GM19025 (cell line): ENCODE measurements at regions not wholly inside any gene's neighbourhood (a gene's known extent, or its start where the extent isn't known, plus 50 kb on each side); places are given as distances from the start of the nearest gene placed in this dataset.
"Not testable (repeated sequence)": the region's sequence is repeated elsewhere in the genome, so short reads cannot be mapped to it uniquely, and the experiment has no call there.

ENCODE experiments used
- ATAC-seq: cut with Tn5 transposase; IDR thresholded peaks from one replicate; pipeline ENCODE4 v1.9.1; 2021; ENCODE audit warnings: mild to moderate bottlenecking, low read depth, moderate library complexity; ENCODE audit not compliant: unreplicated experiment

DNA sequence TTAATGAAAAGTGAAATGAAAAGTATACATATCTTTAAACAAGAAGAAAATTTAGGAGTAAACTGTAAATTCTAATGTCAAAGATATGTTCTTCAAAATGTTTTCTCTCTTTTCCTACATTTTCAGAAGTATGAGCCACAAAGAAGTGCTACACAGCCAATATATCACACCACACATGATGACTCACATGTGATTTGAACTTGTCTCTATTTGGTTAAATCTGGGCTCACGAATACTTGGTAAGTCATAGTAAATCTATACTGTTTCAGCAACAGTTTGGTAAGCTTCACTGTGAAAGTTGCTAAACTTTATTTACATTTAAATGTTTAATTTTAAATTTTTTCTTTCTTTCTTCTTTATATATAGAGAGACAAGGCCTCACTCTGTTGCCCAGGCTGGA, 380.6 kb upstream of the IGFBP3 start:
- ATAC-seq = no peak

DNA sequence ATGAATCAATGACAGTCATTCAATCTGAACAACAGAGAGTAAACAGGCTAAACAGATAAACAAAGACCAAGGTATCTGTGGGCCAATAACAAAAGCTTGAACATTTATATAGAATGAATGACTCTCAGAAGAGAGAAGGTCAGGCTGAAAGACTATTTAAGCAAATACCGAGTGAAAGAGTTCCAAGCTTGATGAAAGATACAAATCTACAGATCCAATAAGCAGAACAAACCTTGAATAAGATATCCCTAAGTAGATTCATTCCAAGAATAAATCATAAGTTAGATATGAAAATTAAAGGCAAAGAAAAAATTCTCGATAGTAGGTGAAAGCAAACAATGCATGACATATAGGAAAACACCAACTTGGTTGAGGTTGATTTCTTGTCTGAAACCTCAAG, 376.4 kb upstream of the IGFBP3 start:
- no peak for ATAC-seq

DNA sequence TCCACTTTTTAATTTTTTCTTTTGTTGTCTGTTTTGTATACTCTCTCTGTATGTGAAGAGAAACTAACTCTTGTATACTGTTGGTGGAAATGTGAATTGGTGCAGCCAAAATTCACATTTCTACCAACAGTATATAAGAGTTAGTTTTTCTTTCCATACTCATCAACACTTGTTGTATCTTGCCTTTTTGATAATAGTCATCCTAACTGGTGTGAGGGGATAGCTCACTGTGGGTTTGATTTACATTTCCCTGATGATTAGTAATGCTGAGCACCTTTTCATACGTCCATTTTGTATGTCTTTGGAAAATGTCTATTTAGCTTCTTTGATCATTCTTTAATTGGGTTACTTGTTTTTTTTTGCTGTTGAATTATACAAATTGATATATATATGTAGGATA, 375.5 kb upstream of the IGFBP3 start:
- no peak for ATAC-seq

DNA sequence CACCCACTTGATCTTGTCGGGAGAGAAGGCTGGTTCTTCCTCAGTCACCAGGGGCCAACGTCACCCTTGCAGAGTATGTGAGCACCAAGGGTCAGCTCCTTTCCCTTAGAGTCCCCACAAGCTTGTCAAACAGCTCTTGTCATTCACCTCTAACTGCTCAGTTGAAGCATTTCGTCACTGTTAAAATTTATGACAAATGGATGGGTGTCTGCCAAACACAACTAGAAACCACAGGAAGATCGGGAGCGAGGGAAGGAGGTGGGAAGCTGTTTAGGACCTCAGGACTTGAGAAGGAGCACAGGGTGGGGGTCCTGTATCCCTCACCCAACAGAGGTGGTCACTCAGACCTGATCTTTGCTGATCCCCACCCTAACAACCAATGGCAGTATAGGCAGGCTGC, 373.3 kb upstream of the IGFBP3 start:
- ATAC-seq = no peak

DNA sequence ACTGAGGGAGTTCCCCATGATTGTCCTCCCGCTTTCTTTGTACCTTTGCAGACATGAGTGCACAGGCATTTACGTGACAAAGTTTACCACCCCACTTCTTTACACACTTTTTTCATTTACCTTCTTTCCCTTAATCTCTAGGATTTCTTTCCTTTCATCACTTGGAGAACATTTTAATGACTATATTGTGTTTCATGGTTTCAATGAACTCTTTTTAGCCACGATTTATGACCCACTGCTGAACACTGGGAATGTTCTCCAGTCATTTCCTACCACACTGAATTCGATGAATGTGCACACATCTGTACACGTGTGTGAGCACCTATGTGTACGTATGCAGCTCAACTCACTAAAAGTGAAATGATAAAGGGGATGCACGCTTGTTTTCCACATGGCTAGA, 371.7 kb upstream of the IGFBP3 start:
- ATAC-seq = no peak

GRCh38 chr7:46291601-46292150, 370.6 kb upstream of the IGFBP3 start:
- ATAC-seq = peak; percentile 49

GRCh38 chr7:46291050-46291438, 370.0 kb upstream of the IGFBP3 start:
- ATAC-seq = peak; percentile 79

DNA sequence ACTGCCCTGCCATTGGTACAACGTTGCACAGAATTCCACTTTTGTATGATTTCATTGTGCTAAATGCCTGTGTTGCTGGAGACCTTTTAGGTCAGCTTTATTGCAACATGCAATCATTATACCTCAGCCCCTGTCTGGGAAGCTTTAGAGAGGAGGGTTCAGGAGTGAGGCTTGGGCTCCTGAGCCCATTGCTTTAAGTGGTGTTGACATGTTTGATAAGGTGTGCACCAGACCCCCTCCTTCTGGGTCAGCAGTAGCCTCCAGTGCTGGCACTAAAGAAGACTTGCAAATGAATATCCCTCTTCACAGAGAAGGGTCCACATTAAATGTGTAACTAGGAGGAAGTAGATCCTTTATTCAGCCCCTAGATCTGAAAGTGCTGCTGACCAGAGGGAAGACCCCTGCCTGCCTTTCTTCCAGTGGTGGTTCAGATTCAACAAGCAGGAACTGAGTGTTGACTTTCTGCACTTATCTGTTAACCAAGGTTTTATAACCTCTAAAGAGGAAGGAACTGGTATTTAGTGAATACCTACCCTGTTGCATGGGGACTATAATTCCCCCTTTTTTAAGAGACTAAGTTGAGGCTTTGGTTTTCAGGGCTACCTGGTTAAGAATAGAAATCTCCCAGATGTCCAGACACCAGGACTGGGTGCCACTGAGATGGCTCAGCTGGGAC, 369.4 kb upstream of the IGFBP3 start:
- peak; percentile 10 for ATAC-seq

- ATAC-seq = no peak
Measured at GRCh38 chr7:46288861-46289260, 367.8 kb upstream of the IGFBP3 start.

- ATAC-seq = no peak
Measured at GRCh38 chr7:46288010-46288409, 366.9 kb upstream of the IGFBP3 start.

DNA sequence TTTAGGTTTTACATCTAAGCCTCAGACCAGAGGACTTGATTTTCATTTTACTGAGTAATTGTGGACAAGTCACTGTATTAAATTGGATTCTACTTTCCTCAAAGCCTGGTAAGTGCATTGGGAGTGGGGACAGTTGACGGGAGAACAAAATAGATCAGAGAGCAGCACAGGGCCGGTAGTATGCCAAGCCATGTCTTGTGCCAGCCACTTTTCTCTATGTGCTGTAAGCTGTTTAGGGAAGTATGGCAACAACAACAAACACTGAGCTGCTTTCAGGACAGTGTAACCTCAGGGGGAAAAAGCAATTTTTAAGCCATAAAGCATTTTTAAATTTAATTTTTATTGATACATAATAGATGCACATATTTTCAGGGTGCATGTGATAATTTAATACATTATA, 365.9 kb upstream of the IGFBP3 start:
- no peak for ATAC-seq

- ATAC-seq = no peak
Measured at GRCh38 chr7:46286356-46286755, 365.3 kb upstream of the IGFBP3 start.

GRCh38 chr7:46285878-46286277, 364.8 kb upstream of the IGFBP3 start:
- no peak for ATAC-seq

DNA sequence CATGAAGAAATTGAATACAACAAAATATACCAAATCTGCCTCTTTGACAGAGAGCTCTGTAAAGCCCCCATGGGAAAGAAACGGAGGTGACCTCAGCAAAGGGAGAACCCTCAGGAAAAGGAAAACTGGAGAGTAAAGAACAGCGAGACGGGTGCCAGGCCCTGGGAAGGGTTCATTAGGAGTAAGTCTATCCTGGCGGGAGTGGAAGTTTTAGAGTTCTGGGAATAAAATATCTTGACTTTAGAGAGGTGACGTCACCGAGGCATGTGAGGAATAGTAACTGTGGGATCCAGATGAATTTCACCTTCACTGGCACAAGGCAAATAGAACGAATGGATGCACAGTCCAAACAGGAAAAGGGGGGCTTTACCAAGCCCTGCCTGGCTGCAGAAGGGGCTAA, 362.8 kb upstream of the IGFBP3 start:
- ATAC-seq = no peak

GRCh38 chr7:46282155-46282554, 361.1 kb upstream of the IGFBP3 start:
- no peak for ATAC-seq

GRCh38 chr7:46281071-46281470, 360.0 kb upstream of the IGFBP3 start:
- no peak for ATAC-seq

DNA sequence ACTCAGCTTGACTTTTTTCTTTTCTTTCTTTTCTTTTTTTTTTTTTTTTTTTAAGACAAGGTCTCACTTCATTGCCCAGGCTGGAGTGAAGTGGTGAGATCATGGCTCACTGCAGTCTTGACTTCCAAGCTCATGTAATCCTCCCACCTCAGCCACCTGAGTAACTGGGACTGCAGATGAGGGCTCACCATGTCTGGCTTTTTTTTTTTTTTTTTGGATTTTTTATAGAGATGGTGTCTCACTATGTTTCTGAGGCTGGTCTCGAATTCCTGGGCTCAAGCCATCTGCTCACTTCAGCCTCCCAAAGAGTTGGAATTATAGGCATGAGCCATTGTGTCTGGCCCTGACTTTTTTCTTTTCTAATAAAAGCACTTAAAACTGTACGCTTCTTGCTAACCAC, 358.2 kb upstream of the IGFBP3 start:
- no peak for ATAC-seq

DNA sequence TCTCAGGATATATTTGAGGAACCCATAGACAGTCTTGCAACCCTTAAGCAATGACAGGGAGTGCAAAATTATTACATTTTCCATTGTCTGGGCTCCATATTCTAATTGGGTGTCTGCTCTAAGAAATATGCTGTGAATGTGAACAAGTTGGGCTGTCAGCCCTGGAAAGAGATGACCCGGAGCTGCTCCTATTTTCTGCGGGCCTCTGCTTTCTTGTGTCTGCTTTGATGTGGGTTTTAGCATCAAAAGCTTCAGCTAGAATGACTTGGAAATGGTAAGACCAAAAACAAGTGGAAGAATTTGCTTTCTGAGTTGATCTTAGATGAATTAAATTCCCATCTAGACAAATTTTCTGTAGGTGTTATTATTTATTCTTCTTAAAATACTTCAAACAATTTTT, 343.6 kb upstream of the IGFBP3 start:
- ATAC-seq = no peak

DNA sequence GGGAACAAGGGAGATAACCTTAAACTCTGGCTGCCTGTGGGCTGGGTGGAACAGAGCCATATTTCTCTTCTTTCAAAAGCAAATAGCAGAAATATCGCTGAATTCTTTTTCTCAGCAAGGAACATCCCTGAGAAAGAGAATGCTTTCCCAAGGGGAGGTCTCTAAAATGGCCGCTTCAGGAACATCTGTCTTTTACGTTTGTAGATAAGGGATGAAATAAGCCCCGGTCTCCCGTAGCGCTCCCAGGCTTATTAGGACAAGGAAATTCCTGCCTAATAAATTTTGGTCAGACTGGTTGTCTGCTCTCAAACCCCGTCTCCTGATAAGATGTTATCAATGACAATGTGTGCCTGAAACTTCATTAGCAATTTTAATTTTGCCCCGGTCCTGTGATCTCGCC, 340.6 kb upstream of the IGFBP3 start:
- not testable (repeated sequence) for ATAC-seq

DNA sequence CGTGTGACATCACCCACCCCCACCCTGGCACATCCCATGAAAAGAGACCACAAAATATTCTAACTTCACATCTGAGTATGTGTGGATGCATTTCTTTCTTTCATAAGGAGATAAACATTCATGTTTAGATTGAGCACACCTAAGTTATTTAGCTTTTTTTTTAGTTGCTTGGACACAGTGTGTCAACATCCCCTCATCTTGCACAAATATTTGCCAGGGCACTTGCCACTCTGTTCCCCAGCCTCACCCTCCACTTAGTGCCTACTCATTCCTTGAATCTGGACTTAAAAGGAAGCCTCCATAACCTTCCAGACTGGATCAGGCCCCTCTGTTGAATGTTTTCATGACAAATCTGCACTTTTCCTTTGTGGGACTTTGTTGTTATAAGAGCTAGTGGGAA, 338.9 kb upstream of the IGFBP3 start:
- ATAC-seq = no peak

DNA sequence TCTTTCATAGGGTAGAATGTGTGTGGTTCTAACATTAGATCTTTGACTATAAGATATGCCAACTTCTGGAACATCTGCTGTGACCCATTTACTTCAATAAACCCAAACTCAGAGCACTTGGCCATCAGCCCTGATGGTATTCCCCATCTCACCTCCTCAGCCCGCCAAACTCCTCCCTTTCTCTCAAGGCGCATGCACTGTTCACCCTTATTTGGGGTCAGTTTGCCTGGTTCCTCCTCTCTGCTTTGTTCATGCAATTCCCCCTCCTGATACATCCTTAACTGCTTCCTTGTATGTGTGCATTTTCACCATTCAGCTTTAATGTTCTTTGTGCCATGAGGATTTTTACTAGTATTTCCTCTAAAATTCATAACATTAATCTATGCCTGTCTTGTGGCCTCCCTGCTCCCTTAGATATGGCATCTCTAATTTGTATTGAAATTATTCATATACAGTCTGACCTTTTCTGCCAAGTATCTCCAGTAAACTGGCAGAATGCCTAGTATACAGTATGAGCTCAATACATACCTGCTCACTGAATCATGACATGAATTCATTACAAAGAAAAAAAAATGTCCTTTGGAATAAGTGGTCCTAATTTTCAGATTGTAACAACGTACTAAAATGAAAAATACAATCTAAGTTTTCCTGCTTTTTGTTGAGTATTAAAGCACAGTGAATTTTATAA, 336.8 kb upstream of the IGFBP3 start:
- no peak for ATAC-seq
